ENCODE measurements at regions not wholly inside any gene's neighbourhood (a gene's known extent, or its start where the extent isn't known, plus 50 kb on each side); places are given as distances from the start of the nearest gene placed in this dataset.

DNA sequence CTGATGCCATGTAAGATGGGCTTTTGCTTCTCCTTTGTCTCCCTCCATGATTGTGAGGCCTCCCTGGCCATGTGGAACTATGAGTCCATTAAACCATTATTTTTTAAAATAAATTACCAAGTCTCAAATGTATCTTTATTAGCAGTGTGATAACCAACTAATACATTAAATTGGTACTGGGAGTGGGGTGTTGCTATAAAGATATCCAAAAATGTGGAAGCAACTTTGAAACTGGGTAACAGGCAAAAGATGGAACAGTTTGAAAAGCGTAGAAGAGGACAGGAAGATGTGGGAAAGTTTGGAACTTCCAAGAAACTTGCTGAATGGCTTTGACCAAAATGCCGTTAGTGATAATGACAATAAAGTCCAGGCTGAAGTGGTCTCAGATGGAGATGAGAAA is 526.7 kb downstream of the SH3BGRL start:
- no peak for DNase-seq (ENCODE audit: low read depth in 1 of 2, low spot score in 2 of 2)
- POLR2A ChIA-PET (ENCODE audit: partially characterized antibody), result no interaction called here
- Histone ChIP-seq H3K4ac (replicated peaks; ENCODE audit: insufficient read length, low read depth, low read length) (no peak overlapping the region), H3K27ac (ENCODE audit: low read depth, low read length) (no peak overlapping the region), H3K27me3 (replicated peaks in 1 of 4; ENCODE audit: control insufficient read depth in 3 of 4, extremely low read depth in 1 of 4, insufficient read depth in 3 of 4, low read length in 3 of 4) (no peaks in the 10 kb centered on the region), H3K9ac (replicated peaks in 1 of 4; ENCODE audit: extremely low read depth in 1 of 4, low read depth in 3 of 4, low read length in 3 of 4) (no peak overlapping the region), H3K79me1 (ENCODE audit: low read depth, low read length) (no peaks in the 10 kb centered on the region), H3K18ac (ENCODE audit: extremely low read depth, low read length) (no peak overlapping the region), H3K14ac (ENCODE audit: insufficient read length) (no peak overlapping the region), H3K23ac (ENCODE audit: insufficient read length) (no peak overlapping the region), H2BK120ac (replicated peaks; ENCODE audit: low read depth, low read length) (no peak overlapping the region), H3K4me3 (ENCODE audit: extremely low read depth in 1 of 4, insufficient read depth in 2 of 4, low read depth in 3 of 4, low read length in 4 of 4) (no peak overlapping the region), H3K79me2 (ENCODE audit: control insufficient read depth in 1 of 2, insufficient read depth in 2 of 2, low read length in 2 of 2) (no peaks in the 10 kb centered on the region), H3K4me2 (ENCODE audit: insufficient read depth in 1 of 2, low read depth in 2 of 2, low read length in 2 of 2) (no peak overlapping the region), H2AK5ac (ENCODE audit: low read depth, low read length) (no peak overlapping the region), H3K56ac (replicated peaks; ENCODE audit: insufficient read length, low read depth, low read length) (no peak overlapping the region), H2BK20ac (ENCODE audit: low read length) (no peak overlapping the region), H2BK5ac (ENCODE audit: low read depth, low read length) (no peak overlapping the region), H2BK15ac (ENCODE audit: low read length) (no peak overlapping the region), H2AFZ (ENCODE audit: low read length) (no peak overlapping the region), H3K23me2 (ENCODE audit: low read depth, low read length) (no peaks in the 10 kb centered on the region), H2BK12ac (ENCODE audit: low read depth, low read length) (no peak overlapping the region), H3K4me1 (replicated peaks in 1 of 4; ENCODE audit: control insufficient read depth in 3 of 4, insufficient read depth in 4 of 4, low read length in 3 of 4) (no peaks in the 10 kb centered on the region), H3K9me3 (ENCODE audit: insufficient read depth in 2 of 2, low read depth in 1 of 2, low read length in 1 of 2) (peaks cover 12 to 13% of the 10 kb centered on the region in 2 experiments; a peak in 3 of 4 replicates), H3K36me3 (ENCODE audit: control insufficient read depth in 2 of 4, insufficient read depth in 4 of 4, low read length in 3 of 4) (no peaks in the 10 kb centered on the region), H4K20me1 (replicated peaks in 1 of 2; ENCODE audit: control insufficient read depth in 1 of 2, insufficient read depth in 2 of 2, low read length in 2 of 2) (no peaks in the 10 kb centered on the region), H4K5ac (ENCODE audit: insufficient read length, low read depth, low read length) (no peak overlapping the region), H4K91ac (replicated peaks; ENCODE audit: insufficient read length, low read length) (no peak overlapping the region), H4K8ac (ENCODE audit: extremely low read depth, insufficient read depth, low read length) (no peak overlapping the region)
- WGBS, 2 experiments (ENCODE audit: extremely low coverage in 1 of 2, insufficient coverage in 1 of 2, insufficient read length in 1 of 2, insufficient replicate concordance in 2 of 2, low coverage in 1 of 2, low lambda C conversion rate in 2 of 2, missing lambda C conversion rate in 1 of 2), result 71% methylated on average over 2 of the region's 2 CpGs; no CpG with 5 or more reads in 1 of the 2 experiments
- no peak for FAIRE-seq
- CTCF ChIA-PET (ENCODE audit: partially characterized antibody), result no interaction called here
- no peak for TF ChIP-seq SIN3A (conservative IDR thresholded peaks at IDR 0.05 in 1 of 2, IDR thresholded peaks at IDR 0.05 in 1 of 2; ENCODE audit: low read depth in 1 of 2, low read length in 2 of 2)
- no peak for TF ChIP-seq GTF2F1 (IDR thresholded peaks at IDR 0.05; ENCODE audit: borderline replicate concordance, low read depth, low read length)
- no peak for TF ChIP-seq CBX8 (IDR thresholded peaks at IDR 0.05; ENCODE audit: borderline replicate concordance, low read depth, low read length)
- TF ChIP-seq ASH2L (IDR thresholded peaks at IDR 0.05; ENCODE audit: low read length), result no peak
- no peak for TF ChIP-seq POLR2AphosphoS5 (IDR thresholded peaks at IDR 0.05; ENCODE audit: low read depth, low read length)
- no peak for TF ChIP-seq SAP30 (IDR thresholded peaks at IDR 0.05; ENCODE audit: insufficient read depth, insufficient replicate concordance, low read length)
- TF ChIP-seq, protein P1, sequence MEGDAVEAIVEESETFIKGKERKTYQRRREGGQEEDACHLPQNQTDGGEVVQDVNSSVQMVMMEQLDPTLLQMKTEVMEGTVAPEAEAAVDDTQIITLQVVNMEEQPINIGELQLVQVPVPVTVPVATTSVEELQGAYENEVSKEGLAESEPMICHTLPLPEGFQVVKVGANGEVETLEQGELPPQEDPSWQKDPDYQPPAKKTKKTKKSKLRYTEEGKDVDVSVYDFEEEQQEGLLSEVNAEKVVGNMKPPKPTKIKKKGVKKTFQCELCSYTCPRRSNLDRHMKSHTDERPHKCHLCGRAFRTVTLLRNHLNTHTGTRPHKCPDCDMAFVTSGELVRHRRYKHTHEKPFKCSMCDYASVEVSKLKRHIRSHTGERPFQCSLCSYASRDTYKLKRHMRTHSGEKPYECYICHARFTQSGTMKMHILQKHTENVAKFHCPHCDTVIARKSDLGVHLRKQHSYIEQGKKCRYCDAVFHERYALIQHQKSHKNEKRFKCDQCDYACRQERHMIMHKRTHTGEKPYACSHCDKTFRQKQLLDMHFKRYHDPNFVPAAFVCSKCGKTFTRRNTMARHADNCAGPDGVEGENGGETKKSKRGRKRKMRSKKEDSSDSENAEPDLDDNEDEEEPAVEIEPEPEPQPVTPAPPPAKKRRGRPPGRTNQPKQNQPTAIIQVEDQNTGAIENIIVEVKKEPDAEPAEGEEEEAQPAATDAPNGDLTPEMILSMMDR (IDR thresholded peaks at IDR 0.05; ENCODE audit: control extremely low read depth in 1 of 3, insufficient read depth in 1 of 3, low read depth in 1 of 3, low read length in 3 of 3), result no peak
- TF ChIP-seq SP1 (IDR thresholded peaks at IDR 0.05; ENCODE audit: low read depth, low read length), result no peak
- TF ChIP-seq EGR1 (IDR thresholded peaks at IDR 0.05; ENCODE audit: borderline replicate concordance, low read depth, low read length), result no peak
- no peak for TF ChIP-seq PHF8 (conservative IDR thresholded peaks at IDR 0.05; ENCODE audit: low read depth, low read length)
- TF ChIP-seq SP2 (IDR thresholded peaks at IDR 0.05; ENCODE audit: low read length), result no peak
- TF ChIP-seq SUZ12 (IDR thresholded peaks at IDR 0.05; ENCODE audit: low read length), result no peak
- no peak for TF ChIP-seq CHD2 (IDR thresholded peaks at IDR 0.05; ENCODE audit: low read length)

All from H1 (cell line).